ENCODE measurements at regions not wholly inside any gene's neighbourhood (a gene's known extent, or its start where the extent isn't known, plus 50 kb on each side); places are given as distances from the start of the nearest gene placed in this dataset.

DNA sequence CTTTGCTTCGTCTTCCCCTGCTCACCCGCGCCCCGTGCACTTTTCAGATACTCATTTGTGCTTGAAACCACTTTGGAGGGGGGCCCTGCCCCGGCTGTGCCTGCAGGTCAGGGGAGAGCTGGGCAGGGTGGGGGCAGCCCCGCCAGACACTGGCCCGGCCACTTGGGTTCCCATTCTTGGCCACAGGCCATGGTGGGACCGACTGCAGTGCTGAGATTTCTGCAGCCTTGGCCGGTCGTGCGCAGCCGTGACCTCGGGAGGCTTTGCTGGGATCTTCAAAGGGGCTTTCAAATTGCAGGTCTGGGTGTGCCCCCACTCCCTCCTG lies 54.5 kb upstream of the TTC34 start (continued):
- TF ChIP-seq MYC (IDR thresholded peaks at IDR 0.05; ENCODE audit: borderline replicate concordance, low read length) (no peak), RCOR1 (IDR thresholded peaks at IDR 0.05; ENCODE audit: low read depth, low read length) (no peak), POLR2A (IDR thresholded peaks at IDR 0.05; ENCODE audit: low read length) (no peak), CBX8 (IDR thresholded peaks at IDR 0.05) (no peak)
- TF ChIP-seq, protein P1, sequence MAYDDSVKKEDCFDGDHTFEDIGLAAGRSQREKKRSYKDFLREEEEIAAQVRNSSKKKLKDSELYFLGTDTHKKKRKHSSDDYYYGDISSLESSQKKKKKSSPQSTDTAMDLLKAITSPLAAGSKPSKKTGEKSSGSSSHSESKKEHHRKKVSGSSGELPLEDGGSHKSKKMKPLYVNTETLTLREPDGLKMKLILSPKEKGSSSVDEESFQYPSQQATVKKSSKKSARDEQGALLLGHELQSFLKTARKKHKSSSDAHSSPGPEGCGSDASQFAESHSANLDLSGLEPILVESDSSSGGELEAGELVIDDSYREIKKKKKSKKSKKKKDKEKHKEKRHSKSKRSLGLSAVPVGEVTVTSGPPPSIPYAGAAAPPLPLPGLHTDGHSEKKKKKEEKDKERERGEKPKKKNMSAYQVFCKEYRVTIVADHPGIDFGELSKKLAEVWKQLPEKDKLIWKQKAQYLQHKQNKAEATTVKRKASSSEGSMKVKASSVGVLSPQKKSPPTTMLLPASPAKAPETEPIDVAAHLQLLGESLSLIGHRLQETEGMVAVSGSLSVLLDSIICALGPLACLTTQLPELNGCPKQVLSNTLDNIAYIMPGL (CRISPR knock-in tag; IDR thresholded peaks at IDR 0.05; ENCODE audit: borderline replicate concordance) = no peak

DNA sequence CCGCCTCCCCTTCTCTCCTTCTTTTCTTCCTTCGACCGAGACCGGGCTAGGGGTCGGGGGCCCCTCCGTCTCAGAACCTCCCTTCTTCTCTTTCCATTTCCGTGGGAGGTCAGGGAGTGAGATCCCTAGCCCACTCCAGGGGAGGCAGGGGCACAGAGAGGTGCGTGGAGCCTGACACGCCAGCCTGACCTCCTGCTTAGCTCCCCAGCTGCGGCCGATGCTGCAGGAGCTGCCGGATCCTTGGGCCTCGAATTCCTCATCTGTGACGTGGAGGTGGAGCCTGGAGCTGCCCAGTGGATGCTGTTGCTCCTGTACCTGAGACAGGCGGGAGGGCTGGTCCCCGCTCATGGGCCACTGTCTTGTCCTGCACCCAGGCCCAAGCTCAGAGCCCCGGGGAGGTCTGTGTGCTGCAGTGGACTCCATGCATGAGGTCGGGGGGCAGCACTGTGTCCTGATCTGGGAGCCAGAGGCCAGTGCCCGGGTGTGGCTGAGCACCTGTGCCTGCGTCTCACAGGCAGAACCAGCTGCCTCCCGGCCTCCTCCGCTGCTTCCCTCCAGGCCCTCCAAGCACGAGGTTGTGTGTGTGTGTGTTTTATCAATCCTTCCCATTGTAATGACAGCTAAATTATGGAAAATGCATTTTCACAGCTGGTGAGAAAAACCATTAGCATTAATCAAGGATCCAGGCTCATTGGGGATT lies 55.3 kb upstream of the TTC34 start:
- ChIA-PET POLR2A (no interaction called here), CTCF (no interaction called here)
- H3K4me1 ChIP-seq = no peaks in the 10 kb centered on the region
- TF ChIP-seq FOSB (CRISPR knock-in tag; IDR thresholded peaks at IDR 0.05) (no peak), CHD4 (IDR thresholded peaks at IDR 0.05; ENCODE audit: borderline replicate concordance) (no peak), PHF8 (IDR thresholded peaks at IDR 0.05; ENCODE audit: borderline replicate concordance, low read depth) (no peak), RNF2 (IDR thresholded peaks at IDR 0.05; ENCODE audit: borderline replicate concordance, low read depth) (no peak), POLR2A (IDR thresholded peaks at IDR 0.05; ENCODE audit: low read length) (no peak), FOXS1 (CRISPR knock-in tag; IDR thresholded peaks at IDR 0.05) (no peak)
- TF ChIP-seq, protein P2, sequence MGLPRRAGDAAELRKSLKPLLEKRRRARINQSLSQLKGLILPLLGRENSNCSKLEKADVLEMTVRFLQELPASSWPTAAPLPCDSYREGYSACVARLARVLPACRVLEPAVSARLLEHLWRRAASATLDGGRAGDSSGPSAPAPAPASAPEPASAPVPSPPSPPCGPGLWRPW (IDR thresholded peaks at IDR 0.05) = no peak
- TF ChIP-seq, protein P3, sequence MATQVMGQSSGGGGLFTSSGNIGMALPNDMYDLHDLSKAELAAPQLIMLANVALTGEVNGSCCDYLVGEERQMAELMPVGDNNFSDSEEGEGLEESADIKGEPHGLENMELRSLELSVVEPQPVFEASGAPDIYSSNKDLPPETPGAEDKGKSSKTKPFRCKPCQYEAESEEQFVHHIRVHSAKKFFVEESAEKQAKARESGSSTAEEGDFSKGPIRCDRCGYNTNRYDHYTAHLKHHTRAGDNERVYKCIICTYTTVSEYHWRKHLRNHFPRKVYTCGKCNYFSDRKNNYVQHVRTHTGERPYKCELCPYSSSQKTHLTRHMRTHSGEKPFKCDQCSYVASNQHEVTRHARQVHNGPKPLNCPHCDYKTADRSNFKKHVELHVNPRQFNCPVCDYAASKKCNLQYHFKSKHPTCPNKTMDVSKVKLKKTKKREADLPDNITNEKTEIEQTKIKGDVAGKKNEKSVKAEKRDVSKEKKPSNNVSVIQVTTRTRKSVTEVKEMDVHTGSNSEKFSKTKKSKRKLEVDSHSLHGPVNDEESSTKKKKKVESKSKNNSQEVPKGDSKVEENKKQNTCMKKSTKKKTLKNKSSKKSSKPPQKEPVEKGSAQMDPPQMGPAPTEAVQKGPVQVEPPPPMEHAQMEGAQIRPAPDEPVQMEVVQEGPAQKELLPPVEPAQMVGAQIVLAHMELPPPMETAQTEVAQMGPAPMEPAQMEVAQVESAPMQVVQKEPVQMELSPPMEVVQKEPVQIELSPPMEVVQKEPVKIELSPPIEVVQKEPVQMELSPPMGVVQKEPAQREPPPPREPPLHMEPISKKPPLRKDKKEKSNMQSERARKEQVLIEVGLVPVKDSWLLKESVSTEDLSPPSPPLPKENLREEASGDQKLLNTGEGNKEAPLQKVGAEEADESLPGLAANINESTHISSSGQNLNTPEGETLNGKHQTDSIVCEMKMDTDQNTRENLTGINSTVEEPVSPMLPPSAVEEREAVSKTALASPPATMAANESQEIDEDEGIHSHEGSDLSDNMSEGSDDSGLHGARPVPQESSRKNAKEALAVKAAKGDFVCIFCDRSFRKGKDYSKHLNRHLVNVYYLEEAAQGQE (IDR thresholded peaks at IDR 0.05) = no peak
- H3K27ac ChIP-seq = no peak overlapping the region
- DNase-seq (ENCODE audit: low read depth in 1 of 2, low spot score in 1 of 2) (no peak), ATAC-seq (no peak), FAIRE-seq (no peak)
- H3K4me2 ChIP-seq = no peak overlapping the region
- H3K4me3 ChIP-seq = no peak overlapping the region
- H3K9me3 ChIP-seq = no peaks in the 10 kb centered on the region
- 51% methylated on average over 9 of the region's 23 CpGs for WGBS (ENCODE audit: missing lambda C conversion rate)

DNA sequence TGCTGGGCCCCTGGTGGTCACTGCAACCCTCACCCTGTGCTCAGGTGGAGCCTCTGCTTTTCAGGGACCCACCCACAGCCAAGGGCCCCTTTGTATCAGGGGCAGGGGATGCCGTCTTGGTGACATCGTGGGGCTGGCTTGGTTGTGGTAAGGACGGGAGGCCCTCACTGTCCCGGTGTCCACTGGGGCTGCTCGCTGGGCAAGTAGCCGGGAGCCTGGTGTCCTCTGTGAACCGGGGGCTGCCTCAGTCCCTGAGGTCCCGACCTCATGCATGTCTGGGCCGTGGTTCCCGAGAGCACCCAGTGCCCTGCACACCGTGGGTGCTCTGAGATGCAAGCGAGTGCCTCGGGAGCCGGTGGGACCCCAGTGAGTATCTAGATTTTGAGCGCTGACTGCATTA lies 56.0 kb upstream of the TTC34 start:
- WGBS (ENCODE audit: missing lambda C conversion rate) = 25% methylated on average over 13 of the region's 15 CpGs
- POLR2A ChIA-PET = no interaction called here

More for the DNA sequence above, 56.0 kb upstream of the TTC34 start:
- Histone ChIP-seq H3K4me3 (no peak overlapping the region), H3K4me1 (no peaks in the 10 kb centered on the region), H3K9me3 (no peaks in the 10 kb centered on the region), H3K4me2 (no peak overlapping the region), H3K27ac (no peak overlapping the region)
- no peak for FAIRE-seq
- no peak for ATAC-seq
- CTCF ChIA-PET = no interaction called here
- TF ChIP-seq RCOR1 (IDR thresholded peaks at IDR 0.05; ENCODE audit: low read depth, low read length) = no peak
- no peak for TF ChIP-seq SMC3 (IDR thresholded peaks at IDR 0.05)
- no peak for TF ChIP-seq MAFK (IDR thresholded peaks at IDR 0.05; ENCODE audit: partially characterized antibody)
- TF ChIP-seq RARB (CRISPR knock-in tag; IDR thresholded peaks at IDR 0.05) = no peak
- TF ChIP-seq, protein P4, sequence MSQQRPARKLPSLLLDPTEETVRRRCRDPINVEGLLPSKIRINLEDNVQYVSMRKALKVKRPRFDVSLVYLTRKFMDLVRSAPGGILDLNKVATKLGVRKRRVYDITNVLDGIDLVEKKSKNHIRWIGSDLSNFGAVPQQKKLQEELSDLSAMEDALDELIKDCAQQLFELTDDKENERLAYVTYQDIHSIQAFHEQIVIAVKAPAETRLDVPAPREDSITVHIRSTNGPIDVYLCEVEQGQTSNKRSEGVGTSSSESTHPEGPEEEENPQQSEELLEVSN (IDR thresholded peaks at IDR 0.05; ENCODE audit: borderline replicate concordance, low read depth) = no peak
- TF ChIP-seq PHF8 (IDR thresholded peaks at IDR 0.05; ENCODE audit: borderline replicate concordance, low read depth) = no peak
- no peak for TF ChIP-seq FOXS1 (CRISPR knock-in tag; IDR thresholded peaks at IDR 0.05)
- TF ChIP-seq JUN (IDR thresholded peaks at IDR 0.05) = no peak
- no peak for TF ChIP-seq HEYL (CRISPR knock-in tag; IDR thresholded peaks at IDR 0.05)
- no peak for TF ChIP-seq NR3C1 (IDR thresholded peaks at IDR 0.05)
- TF ChIP-seq, protein P5, sequence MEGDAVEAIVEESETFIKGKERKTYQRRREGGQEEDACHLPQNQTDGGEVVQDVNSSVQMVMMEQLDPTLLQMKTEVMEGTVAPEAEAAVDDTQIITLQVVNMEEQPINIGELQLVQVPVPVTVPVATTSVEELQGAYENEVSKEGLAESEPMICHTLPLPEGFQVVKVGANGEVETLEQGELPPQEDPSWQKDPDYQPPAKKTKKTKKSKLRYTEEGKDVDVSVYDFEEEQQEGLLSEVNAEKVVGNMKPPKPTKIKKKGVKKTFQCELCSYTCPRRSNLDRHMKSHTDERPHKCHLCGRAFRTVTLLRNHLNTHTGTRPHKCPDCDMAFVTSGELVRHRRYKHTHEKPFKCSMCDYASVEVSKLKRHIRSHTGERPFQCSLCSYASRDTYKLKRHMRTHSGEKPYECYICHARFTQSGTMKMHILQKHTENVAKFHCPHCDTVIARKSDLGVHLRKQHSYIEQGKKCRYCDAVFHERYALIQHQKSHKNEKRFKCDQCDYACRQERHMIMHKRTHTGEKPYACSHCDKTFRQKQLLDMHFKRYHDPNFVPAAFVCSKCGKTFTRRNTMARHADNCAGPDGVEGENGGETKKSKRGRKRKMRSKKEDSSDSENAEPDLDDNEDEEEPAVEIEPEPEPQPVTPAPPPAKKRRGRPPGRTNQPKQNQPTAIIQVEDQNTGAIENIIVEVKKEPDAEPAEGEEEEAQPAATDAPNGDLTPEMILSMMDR (IDR thresholded peaks at IDR 0.05) = no peak
- TF ChIP-seq TP53 (CRISPR knock-in tag; IDR thresholded peaks at IDR 0.05) = no peak
- no peak for DNase-seq (ENCODE audit: low read depth in 1 of 2, low spot score in 1 of 2)

Measured in A549 (cell line).